ENCODE measurements at regions not wholly inside any gene's neighbourhood (a gene's known extent, or its start where the extent isn't known, plus 50 kb on each side); places are given as distances from the start of the nearest gene placed in this dataset.

DNA sequence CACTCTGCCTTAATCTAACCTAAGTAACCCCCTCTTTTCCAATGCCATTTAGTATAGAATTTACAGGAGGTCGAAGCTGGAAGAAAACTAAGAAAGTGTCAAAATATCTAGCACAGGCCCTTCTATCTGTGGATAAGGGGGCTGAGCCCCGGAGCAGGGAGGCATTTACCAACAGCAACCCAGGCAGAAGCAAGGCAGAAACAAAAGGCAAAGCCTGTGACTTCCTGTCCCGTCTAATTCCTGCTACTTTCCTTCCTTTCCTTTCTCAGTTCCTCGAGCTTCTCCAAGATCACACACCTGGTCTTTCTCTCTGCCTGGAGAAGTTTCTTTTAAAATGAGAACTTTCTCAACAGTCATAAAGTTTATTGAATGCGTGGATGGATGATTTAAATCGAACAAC, 146.0 kb downstream of the FOXA2 start:
- DNase-seq (ENCODE audit: low read depth), result no peak

DNA sequence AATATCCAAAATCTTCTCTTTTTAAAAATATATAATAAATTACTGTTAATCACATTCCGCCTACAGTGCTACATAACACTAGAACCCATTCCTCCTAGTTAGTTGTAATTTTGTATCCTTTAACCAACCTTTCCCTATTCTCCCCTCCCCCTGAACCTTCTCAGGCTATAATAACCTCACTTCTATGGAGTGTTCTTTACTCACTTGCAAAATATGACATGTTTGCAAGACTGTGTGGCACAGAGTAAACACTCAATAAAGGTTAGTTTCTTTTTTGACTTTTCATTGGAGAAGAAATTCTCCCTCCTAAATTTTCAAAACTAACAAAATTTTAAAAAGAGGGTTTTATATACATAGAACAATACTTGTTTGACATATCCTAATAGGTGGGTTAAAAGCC, 147.0 kb downstream of the FOXA2 start:
- no peak for DNase-seq (ENCODE audit: low read depth)

DNA sequence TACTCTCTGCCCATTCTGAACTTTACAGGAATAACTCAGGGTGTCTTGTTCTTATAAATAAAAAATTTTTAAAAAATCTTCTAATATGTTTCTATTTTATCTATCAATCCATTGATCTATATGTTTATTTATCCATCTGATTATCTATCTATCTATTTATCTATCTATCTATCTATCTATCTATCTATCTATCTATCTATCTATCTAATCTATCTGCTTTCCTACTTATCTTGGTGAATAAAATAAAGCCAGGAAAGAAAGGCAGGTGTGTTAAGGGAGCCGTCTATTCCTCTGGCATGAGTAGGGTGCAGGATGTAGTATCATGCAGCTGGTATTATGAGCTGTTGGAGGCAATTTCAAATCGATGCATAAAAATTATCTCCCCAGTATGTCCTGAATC, 153.0 kb downstream of the FOXA2 start:
- DNase-seq (ENCODE audit: low read depth), result no peak

DNA sequence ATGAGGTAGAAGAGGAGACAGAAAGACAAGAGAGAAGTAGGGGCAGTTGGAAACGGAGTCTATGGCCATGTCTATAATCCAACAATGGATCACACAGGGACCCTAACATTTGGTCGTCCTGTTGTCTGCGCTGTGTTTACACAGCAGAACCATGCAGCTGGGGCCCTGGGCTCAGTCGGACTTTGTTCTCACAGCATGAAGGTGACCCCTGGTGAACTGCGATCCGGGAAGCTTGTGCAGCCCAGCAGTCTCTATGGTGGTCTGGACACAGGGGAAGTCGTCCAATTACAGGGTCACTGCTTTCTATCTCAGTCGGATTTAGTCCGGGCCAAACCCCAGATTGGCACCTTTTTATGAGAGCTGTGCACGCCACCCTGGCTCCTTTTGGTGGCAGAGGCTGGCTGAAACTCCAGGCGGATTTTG, 153.6 kb downstream of the FOXA2 start:
- no peak for DNase-seq (ENCODE audit: low read depth)

DNA sequence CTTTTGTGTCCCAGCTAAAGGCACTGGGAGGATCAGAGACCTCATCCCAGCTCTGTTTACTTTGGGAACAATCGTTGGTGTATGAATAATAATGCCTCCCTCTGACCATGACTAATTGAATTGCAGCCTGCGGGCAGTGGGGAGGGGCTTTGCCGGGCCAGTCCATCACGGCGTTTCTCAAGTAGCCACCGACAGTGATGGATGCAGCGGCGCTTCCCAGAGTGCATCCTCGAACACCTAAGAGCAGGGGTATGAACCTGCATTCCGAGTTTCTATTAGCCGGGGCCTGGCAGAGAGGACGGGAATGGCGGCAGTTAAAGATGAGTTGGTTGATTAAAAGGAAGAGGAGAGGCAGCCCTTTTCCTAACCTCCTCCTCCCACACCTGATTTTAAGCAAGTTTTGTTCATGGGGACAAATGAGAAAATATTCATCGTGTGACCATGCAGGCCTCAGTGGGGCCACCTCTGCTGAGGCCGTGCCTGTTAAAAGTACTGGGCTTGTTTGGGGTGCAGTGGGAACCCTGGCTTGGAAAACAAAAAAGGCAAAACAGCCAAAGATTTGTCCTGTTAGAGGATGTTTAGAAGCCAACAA, 154.1 kb downstream of the FOXA2 start:
- DNase-seq (ENCODE audit: low read depth), result peak; percentile 50

DNA sequence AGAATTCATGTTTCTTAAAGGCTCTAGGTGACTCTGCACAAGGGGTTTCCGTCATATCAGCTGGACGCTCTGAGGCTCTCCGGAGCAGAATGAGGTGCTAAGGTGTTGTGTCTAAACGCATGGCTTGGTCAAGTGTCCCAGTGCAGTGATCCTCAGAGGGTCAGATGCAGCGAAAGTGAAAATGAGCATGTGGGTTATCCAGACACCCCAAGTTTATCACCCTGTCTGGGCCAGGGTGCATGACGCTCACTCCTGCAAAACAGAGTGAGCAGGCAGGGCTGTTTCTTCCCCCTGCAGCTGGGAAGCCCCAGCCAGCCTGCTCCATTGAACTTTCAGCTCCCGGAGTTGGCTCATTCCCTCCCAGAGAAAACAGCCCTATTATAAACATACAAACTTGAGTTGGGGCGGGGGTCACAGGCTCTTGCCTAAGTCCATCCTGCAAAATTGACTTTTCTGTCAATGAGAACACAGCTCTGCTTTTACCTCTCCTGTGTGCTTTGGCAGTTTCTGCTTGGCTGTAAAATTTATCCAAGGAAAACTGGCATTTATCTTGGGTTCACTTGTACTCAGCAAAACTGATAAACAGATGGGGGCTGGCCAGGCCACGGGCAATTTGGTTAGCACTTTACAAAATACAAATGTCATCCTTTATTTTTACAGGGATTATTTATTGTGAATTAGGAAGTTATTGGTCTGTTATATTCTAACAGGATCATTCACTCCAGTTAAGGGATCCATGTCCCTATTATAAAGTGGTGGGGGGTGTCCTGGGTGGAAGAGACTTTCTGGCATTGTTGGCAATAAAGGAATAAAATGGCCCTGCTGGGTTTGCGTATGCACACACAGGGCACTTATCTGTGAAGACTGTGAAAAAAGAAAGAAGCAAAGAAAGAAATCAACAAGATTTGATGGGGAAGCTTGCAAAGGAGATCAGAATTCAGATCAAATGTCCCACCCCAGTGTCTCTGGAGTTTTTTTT, 154.9 kb downstream of the FOXA2 start:
- no peak for DNase-seq (ENCODE audit: low read depth)

DNA sequence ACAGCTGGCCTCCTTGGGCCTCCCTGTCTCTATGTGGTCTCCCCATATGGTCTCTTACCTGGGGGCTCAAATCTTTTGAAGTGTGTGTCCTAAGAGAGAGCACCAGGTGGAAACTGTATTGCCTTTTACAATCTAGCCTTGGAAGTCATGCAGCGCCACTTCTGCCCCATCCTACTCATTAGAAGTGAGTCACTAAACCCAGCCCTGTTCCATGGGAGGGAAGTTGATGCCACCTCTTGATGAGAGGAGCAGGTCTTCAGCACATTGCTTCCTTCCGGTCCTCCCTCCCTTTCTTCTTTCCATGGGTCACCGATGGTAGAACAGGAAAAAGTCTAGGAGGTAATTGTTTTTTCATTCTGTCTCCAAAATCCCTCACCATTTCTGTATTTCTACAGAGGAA, 156.3 kb downstream of the FOXA2 start:
- DNase-seq (ENCODE audit: low read depth), result peak; percentile 35

DNA sequence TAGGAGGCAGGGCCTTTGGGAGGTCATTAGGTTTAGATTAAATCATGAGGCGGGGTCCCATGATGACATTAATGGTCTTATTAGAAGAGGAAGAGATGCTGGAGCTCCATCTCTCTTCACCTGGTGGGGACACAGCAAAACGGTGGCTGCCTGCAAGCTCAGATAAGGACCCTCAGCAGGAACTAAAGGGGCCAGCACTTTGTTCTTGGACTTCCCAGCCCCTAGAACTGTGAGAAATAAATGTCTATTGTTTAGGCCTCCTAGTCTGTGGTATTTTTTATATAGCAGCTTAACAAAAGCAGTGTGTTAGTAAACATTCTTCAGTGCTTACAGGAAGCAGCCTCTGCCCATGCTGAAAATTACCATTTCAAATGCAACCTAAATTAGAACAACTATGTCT, 157.6 kb downstream of the FOXA2 start:
- DNase-seq (ENCODE audit: low read depth), result no peak

DNA sequence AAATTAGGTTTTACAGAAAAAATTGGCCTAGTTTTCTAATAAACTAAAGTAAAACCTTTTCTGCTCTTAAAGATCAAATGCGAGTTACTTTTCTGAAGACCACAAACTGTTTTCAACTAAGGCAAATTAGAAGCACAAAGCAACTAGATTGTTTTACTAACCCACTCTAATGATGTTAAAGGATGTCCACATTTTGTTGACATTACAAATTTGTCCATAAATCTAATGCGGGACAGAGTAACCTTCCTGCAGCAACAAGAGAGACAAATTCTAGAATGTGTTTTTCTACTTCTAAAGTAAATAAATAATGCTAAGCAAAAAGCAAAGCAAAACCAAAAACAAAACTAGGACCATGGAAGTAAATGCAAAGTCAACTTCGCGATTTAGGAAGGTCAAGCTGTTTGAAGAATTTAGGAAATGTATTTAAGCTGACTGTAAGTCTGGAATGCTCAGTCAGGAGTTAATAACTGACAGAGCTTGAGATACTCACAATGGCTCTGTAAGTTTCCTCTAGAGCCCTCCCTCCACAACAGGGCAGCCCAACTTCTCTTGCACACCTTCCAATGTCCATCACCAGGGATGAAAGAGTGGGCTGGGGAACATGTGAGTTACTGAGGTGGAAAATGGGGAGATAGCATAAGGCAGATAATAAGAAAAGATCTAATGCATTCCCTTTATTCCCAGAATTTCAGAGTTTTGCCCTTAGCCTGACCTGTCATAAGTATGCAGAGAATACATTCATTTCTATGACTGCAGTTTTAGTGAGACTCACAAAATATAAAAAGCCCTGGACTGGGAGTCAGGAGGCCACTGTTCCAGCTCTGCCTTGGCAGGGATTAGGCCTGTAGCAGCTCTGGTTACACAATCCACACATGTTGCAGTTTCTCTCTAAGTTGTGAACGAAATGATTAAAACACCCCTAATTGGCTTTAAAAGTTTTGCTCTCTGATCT, 158.8 kb downstream of the FOXA2 start:
- no peak for DNase-seq (ENCODE audit: low read depth)

DNA sequence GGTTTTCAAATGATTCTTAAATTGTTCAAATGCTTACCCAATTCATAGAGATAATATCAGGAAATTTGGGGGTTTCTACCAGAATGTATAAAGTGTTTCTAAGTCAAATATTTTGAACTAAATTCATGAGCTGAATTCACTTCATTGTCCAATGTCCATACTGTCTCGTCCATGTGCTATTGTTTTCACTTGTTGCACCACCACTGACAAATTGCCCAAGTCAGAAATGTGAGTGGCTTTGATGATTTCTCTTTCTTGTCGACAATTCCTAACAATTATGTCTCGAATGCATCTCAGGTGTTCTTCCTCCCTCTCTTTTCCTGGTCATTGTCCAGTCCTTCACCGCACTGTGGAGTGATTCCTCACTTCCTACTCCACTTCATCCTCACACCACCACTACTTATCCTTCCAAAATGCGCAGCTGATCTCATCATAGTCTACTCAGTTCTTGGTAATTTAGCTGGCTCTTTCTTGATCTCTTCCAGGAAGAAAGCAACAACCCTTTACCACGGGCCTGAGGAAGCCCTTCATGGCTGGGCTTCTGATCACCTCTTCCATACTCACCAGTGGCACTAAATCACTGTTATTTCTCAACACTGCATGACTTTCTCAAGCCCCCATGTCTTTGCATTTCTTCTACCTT, 161.1 kb downstream of the FOXA2 start:
- DNase-seq (ENCODE audit: low read depth), result no peak

DNA sequence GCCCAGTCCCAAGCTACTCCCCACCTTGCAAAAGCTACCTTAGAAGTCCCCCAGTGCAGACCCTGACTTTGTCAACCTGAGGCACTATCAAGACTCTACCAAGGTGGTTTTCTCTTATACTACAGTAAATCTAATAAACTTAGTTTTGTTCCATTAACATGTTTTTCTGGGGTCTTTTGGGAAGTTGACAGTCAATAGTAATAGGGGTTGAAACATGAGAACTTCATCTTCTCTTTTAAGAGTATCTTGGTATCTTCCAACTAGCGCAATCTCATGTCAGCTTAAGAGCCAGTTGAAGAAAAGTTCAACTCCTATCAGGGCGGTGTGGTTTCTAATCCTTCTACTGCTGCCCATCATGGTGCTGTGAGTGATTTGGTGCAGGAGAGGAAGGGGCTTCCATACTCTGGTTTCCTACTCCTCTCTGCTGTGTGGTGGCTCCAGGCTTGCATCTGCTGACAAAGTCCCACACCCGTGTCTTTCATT, 164.2 kb downstream of the FOXA2 start:
- no peak for DNase-seq (ENCODE audit: low read depth)

DNA sequence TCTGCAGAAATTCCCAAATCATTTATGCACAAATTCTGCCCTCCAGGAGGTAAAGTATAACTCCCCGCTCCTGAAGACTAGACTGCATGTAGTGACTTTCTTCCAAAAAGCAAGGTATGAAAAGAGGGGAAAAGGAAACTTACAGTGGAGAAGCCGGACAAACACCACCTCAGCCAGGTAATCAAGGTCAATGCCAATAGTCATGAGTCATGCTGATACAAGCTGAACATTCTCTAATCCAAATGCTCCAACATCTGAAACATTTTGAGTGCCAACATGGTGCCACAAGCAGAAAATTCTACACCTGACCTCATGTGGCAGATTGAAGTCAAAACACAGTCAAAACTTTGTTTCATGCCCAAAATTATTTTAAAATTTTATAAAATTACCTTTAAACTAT, 165.6 kb downstream of the FOXA2 start:
- DNase-seq (ENCODE audit: low read depth), result no peak

DNA sequence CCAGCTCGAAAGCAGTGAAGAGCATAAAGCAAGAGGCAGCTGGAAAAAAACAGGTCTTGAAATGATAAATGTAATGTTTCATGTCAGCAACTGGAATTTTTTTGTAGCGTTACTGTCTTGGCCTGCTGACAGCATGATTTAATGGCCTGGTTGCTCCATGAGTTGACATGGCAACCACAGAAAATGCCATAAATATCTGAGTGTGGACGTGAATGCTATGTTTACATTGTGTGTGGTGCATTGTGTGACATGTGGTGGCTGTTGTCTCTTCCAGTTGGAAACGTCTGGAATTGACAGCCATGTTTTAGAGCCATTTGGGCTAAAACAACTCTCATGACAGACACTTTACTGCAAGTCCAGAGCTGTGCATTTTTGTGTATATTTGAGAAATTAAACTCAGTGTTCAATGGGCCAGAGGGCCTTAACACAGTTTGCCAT, 170.0 kb downstream of the FOXA2 start:
- DNase-seq (ENCODE audit: low read depth), result peak; percentile 14

DNA sequence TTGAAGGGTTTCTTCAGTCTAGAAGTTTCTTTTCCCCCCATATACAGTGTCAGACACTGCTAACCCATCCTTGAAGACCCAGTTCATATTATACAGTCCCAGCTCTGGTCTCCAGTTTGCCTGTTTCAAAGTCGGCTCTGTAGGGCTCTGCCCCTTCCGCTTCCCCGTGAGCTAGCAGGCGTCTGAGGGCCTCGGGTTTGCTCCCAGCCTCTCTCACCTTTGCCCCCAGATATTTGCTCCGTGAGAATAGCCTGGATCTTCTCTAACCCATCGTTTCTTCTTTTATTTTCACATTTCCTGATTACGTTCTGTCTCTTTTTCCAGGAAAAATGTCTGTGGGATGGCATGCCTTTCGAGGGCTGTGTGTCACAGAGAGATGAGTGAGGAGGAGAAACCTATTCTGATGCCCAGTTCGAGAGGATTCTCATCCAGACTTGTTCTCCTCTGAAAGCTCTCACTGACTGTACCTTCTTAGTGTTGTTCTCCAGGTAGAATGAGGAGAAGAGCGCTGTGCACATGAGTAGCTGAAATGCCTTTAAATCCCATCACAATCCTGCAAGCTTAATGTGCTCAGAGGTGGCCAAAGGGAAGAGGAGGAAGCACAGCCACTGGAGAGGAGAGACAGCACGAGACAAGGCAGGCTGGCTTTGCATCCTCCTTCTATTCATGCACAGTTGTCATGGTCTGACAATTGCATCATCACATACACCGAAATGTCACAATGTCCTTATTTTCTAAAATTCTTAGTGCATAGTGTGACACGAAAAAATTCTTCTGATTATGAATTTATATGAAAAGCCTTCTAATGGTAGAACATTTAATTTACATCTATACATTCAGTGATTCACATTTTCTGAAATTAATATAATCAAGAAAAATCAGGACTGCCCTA, 171.1 kb downstream of the FOXA2 start:
- no peak for DNase-seq (ENCODE audit: low read depth)

DNA sequence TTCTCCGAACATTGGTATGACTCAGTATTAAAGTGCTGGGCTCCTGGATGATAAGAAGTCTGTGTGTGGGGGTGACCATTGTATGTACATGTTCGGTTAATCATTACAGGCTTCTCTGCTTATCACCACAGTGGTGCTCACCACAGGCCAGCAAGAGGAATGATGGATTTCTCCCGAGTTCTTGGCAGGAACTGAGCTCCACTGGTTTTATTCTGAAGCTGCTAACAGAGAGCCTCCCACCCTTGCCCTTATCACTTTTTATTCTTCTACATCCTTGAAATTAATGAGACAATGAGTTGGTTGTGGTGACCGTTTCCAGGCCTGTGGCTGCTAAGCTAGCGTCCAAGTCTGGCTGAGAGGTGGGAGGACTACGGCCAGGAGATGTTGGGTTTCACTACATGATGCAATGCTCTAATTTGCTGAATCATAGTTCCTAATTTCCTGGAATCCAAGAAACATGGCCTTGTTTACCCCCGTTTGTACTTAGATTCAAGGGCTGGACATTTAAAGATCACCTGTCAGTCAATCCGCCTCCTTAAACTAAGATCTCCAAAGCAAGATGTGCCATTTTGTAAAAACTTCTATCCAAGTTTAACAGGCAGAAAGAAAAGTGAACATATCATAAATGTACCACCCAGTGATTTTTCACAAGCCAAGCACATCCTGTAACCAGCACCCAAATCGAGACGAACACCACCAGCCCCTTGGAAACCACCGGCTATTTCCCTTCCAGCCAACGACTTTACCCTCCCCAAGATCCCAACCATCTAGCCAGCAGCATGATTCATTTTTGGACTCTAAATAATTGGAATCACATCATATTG, 172.5 kb downstream of the FOXA2 start:
- DNase-seq (ENCODE audit: low read depth), result peak; percentile 72

DNA sequence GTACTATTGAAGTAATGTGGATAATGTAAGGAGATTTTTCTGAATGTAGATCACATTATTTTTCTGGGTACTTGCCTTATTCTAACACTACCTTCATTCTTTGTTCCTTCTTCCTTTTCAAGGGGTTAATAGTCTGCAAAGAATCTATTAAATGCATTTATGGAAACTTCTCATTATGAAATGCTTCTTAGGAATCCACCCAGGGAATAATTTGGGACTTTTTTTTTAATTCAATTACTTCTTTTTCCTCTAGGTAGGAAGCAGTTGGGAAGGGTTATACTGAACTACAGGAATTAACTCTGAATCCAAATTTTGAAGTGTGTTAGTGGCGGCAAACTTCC, 173.1 kb downstream of the FOXA2 start:
- no peak for DNase-seq (ENCODE audit: low read depth)

DNA sequence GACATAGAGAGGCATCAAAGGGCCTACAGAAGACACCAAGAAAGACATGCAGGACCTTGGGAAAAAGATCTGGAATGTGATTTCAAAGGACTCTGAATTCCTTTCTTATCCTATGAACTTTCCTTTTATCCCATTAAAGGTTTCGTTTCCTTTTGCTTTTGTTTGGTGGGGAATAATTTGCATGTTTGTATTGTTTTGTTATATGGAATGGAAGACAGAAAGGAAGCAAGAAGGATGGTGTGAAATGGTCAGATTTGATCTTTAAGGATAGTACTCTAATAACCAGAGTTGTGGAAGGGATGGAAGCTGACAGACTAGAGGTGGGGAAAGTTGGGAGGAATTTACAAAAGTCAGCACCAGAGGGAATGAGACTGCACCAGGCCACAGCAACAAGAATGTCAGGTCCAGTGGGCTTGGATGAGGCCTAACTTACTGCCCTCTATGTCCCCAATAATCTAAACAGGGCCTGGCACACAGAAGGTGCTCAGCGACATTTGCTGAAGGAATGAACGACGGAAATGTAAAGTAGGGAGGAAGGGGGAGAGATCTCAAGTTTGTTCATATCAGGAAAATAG, 173.7 kb downstream of the FOXA2 start:
- DNase-seq (ENCODE audit: low read depth), result no peak

DNA sequence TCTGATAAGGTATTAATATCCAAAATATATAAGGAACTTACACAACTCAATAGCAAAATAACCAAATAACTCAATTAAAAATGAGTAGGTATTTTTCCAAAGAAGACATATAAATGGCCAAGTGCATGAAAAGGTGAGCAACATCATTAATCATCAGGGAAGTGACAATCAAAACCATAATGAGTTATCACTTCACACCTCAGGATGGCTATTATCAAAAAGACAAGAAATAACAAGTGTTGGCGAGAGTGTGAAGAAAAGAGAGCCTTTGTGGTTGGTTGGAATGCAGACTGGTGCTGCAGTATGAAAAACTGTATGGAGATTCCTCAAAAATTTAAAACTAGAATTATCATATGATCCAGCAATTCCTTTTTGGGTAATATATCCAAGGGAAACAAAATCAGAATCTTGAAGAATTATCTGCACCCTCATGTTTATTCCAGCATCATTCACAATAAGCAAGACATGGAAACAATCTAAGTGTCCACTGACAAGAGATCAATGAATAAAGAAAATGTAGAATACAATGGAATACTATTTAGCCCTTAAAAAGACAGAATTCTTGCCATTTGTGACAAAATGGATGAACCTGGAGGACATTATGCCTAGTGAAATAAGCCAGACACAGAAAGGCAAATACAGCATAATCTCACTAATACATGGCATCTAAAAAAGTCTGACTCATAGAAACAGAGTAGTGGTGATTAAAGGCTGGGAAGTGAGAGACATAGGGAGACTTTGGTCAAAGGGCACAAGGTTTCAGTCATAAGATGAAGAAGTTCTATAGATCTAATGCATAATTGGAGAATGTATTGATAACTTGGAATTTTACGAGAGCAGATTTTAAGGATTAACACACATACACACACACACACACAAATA, 175.6 kb downstream of the FOXA2 start:
- no peak for DNase-seq (ENCODE audit: low read depth)

All from HT1080 (cell line).